ENCODE measurements at regions not wholly inside any gene's neighbourhood (a gene's known extent, or its start where the extent isn't known, plus 50 kb on each side); places are given as distances from the start of the nearest gene placed in this dataset.

GRCh38 chr4:38326499-38326898, 337.5 kb upstream of the KLF3 start:
- H3K9ac ChIP-seq = no peak overlapping the region
- no peaks in the 10 kb centered on the region for H3K27me3 ChIP-seq (ENCODE audit: insufficient read depth, low read depth)
- H3K4me1 ChIP-seq (ENCODE audit: low read depth, poor library complexity, severe bottlenecking) = no peaks in the 10 kb centered on the region
- no peak overlapping the region for H3K4me3 ChIP-seq (IDR thresholded peaks at IDR 0.05; ENCODE audit: insufficient read depth, low read depth, low read length)
- H3K27ac ChIP-seq = no peak overlapping the region
- H3K36me3 ChIP-seq (ENCODE audit: insufficient read depth) = no peaks in the 10 kb centered on the region
- H3K4me2 ChIP-seq = no peak overlapping the region
- no peak overlapping the region for H2AFZ ChIP-seq (ENCODE audit: low read depth)
- H3K79me2 ChIP-seq (ENCODE audit: insufficient read depth, low read depth) = no peaks in the 10 kb centered on the region
- TF ChIP-seq, protein P1, sequence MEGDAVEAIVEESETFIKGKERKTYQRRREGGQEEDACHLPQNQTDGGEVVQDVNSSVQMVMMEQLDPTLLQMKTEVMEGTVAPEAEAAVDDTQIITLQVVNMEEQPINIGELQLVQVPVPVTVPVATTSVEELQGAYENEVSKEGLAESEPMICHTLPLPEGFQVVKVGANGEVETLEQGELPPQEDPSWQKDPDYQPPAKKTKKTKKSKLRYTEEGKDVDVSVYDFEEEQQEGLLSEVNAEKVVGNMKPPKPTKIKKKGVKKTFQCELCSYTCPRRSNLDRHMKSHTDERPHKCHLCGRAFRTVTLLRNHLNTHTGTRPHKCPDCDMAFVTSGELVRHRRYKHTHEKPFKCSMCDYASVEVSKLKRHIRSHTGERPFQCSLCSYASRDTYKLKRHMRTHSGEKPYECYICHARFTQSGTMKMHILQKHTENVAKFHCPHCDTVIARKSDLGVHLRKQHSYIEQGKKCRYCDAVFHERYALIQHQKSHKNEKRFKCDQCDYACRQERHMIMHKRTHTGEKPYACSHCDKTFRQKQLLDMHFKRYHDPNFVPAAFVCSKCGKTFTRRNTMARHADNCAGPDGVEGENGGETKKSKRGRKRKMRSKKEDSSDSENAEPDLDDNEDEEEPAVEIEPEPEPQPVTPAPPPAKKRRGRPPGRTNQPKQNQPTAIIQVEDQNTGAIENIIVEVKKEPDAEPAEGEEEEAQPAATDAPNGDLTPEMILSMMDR (conservative IDR thresholded peaks at IDR 0.05; ENCODE audit: low read depth, low read length) = no peak
- H4K20me1 ChIP-seq (ENCODE audit: insufficient read depth) = no peaks in the 10 kb centered on the region

GRCh38 chr4:38327174-38327573, 336.8 kb upstream of the KLF3 start:
- Histone ChIP-seq H3K27me3 (ENCODE audit: insufficient read depth, low read depth) (no peaks in the 10 kb centered on the region), H3K36me3 (ENCODE audit: insufficient read depth) (no peaks in the 10 kb centered on the region), H3K79me2 (ENCODE audit: insufficient read depth, low read depth) (no peaks in the 10 kb centered on the region), H3K9ac (no peak overlapping the region), H3K4me2 (no peak overlapping the region), H2AFZ (ENCODE audit: low read depth) (no peak overlapping the region), H3K27ac (no peak overlapping the region), H3K4me1 (ENCODE audit: low read depth, poor library complexity, severe bottlenecking) (no peaks in the 10 kb centered on the region), H3K4me3 (IDR thresholded peaks at IDR 0.05; ENCODE audit: insufficient read depth, low read depth, low read length) (no peak overlapping the region), H4K20me1 (ENCODE audit: insufficient read depth) (no peaks in the 10 kb centered on the region)
- TF ChIP-seq, protein P1 (conservative IDR thresholded peaks at IDR 0.05; ENCODE audit: low read depth, low read length) = no peak

- H3K36me3 ChIP-seq (ENCODE audit: insufficient read depth) = no peaks in the 10 kb centered on the region
- H3K27me3 ChIP-seq (ENCODE audit: insufficient read depth, low read depth) = no peaks in the 10 kb centered on the region
- H3K4me3 ChIP-seq (IDR thresholded peaks at IDR 0.05; ENCODE audit: insufficient read depth, low read depth, low read length) = no peak overlapping the region
- no peak overlapping the region for H3K4me2 ChIP-seq
- TF ChIP-seq, protein P1 (conservative IDR thresholded peaks at IDR 0.05; ENCODE audit: low read depth, low read length) = no peak
- H3K9ac ChIP-seq = no peak overlapping the region
- H3K4me1 ChIP-seq (ENCODE audit: low read depth, poor library complexity, severe bottlenecking) = no peaks in the 10 kb centered on the region
- H3K79me2 ChIP-seq (ENCODE audit: insufficient read depth, low read depth) = no peaks in the 10 kb centered on the region
- no peak overlapping the region for H3K27ac ChIP-seq
- no peaks in the 10 kb centered on the region for H4K20me1 ChIP-seq (ENCODE audit: insufficient read depth)
- no peak overlapping the region for H2AFZ ChIP-seq (ENCODE audit: low read depth)
Observed at GRCh38 chr4:38328989-38329729, 334.8 kb upstream of the KLF3 start.

- H3K9ac ChIP-seq = no peak overlapping the region
- H3K27ac ChIP-seq = no peak overlapping the region
- H3K4me3 ChIP-seq (IDR thresholded peaks at IDR 0.05; ENCODE audit: insufficient read depth, low read depth, low read length) = no peak overlapping the region
- TF ChIP-seq, protein P1 (conservative IDR thresholded peaks at IDR 0.05; ENCODE audit: low read depth, low read length) = no peak
- H3K4me1 ChIP-seq (ENCODE audit: low read depth, poor library complexity, severe bottlenecking) = no peaks in the 10 kb centered on the region
- no peaks in the 10 kb centered on the region for H3K79me2 ChIP-seq (ENCODE audit: insufficient read depth, low read depth)
- no peaks in the 10 kb centered on the region for H4K20me1 ChIP-seq (ENCODE audit: insufficient read depth)
- no peaks in the 10 kb centered on the region for H3K27me3 ChIP-seq (ENCODE audit: insufficient read depth, low read depth)
- H2AFZ ChIP-seq (ENCODE audit: low read depth) = no peak overlapping the region
- no peak overlapping the region for H3K4me2 ChIP-seq
- no peaks in the 10 kb centered on the region for H3K36me3 ChIP-seq (ENCODE audit: insufficient read depth)
Observed at GRCh38 chr4:38330321-38330720, 333.7 kb upstream of the KLF3 start.

Measured in KMS-11 (cell line).